ENCODE measurements at regions not wholly inside any gene's neighbourhood (a gene's known extent, or its start where the extent isn't known, plus 50 kb on each side); places are given as distances from the start of the nearest gene placed in this dataset.

GRCh38 chr15:46941241-46941640 is 776.1 kb upstream of the SEMA6D start:
- H3K9me3 Mint-ChIP-seq: no peaks in the 10 kb centered on the region
- POLR2A ChIA-PET: no interaction called here
- CTCF ChIA-PET: no interaction called here
- H3K27me3 Mint-ChIP-seq (ENCODE audit: low read depth): no peaks in the 10 kb centered on the region
- no peak overlapping the region for H3K27ac Mint-ChIP-seq
- ATAC-seq (no peak), DNase-seq (ENCODE audit: low spot score) (no peak)
- H3K36me3 Mint-ChIP-seq: no peaks in the 10 kb centered on the region
- H3K4me3 Mint-ChIP-seq: no peak overlapping the region
- no peaks in the 10 kb centered on the region for H3K4me1 Mint-ChIP-seq
- TF ChIP-seq TEAD1 (CRISPR knock-in tag; IDR thresholded peaks at IDR 0.05) (no peak), ZNF317 (CRISPR knock-in tag; IDR thresholded peaks at IDR 0.05; ENCODE audit: borderline replicate concordance, low read depth) (no peak), GRHL2 (CRISPR knock-in tag; IDR thresholded peaks at IDR 0.05; ENCODE audit: insufficient replicate concordance, severe bottlenecking) (no peak), ZNF416 (CRISPR knock-in tag; IDR thresholded peaks at IDR 0.05) (no peak), ELF4 (CRISPR knock-in tag; IDR thresholded peaks at IDR 0.05; ENCODE audit: low read depth) (no peak), MYBL2 (CRISPR knock-in tag; IDR thresholded peaks at IDR 0.05) (no peak), FOXP1 (CRISPR knock-in tag; IDR thresholded peaks at IDR 0.05; ENCODE audit: borderline replicate concordance) (no peak), ZNF396 (CRISPR knock-in tag; IDR thresholded peaks at IDR 0.05; ENCODE audit: borderline replicate concordance) (no peak), TP53 (CRISPR knock-in tag; IDR thresholded peaks at IDR 0.05) (no peak), MAX (CRISPR knock-in tag; IDR thresholded peaks at IDR 0.05) (no peak), RELA (CRISPR knock-in tag; IDR thresholded peaks at IDR 0.05; ENCODE audit: borderline replicate concordance) (no peak), SMAD3 (CRISPR knock-in tag; IDR thresholded peaks at IDR 0.05; ENCODE audit: borderline replicate concordance) (no peak)

- ChIA-PET CTCF (no interaction called here), POLR2A (no interaction called here)
- Mint-ChIP-seq H3K9me3 (peaks cover 28% of the 10 kb centered on the region), H3K4me3 (no peak overlapping the region), H3K36me3 (peaks cover 7% of the 10 kb centered on the region; the same call in 1 of the 2 replicates), H3K27ac (no peak overlapping the region), H3K27me3 (ENCODE audit: low read depth) (no peaks in the 10 kb centered on the region), H3K4me1 (peaks cover 6% of the 10 kb centered on the region; the same call in 1 of the 2 replicates)
- no peak for DNase-seq (ENCODE audit: low spot score)
- TF ChIP-seq NFE2L1 (CRISPR knock-in tag; IDR thresholded peaks at IDR 0.05): no peak
- no peak for TF ChIP-seq ZNF121 (CRISPR knock-in tag; IDR thresholded peaks at IDR 0.05)
- no peak for TF ChIP-seq ZNF281 (CRISPR knock-in tag; IDR thresholded peaks at IDR 0.05)
- TF ChIP-seq ATF2 (CRISPR knock-in tag; IDR thresholded peaks at IDR 0.05; ENCODE audit: borderline replicate concordance, low read depth): no peak
- no peak for TF ChIP-seq NR2C2 (CRISPR knock-in tag; IDR thresholded peaks at IDR 0.05)
- no peak for TF ChIP-seq ERG (CRISPR knock-in tag; IDR thresholded peaks at IDR 0.05)
- TF ChIP-seq ZSCAN18 (CRISPR knock-in tag; IDR thresholded peaks at IDR 0.05): no peak
- TF ChIP-seq E2F1 (CRISPR knock-in tag; IDR thresholded peaks at IDR 0.05): no peak
- no peak for TF ChIP-seq ATF1 (CRISPR knock-in tag; IDR thresholded peaks at IDR 0.05)
- TF ChIP-seq NFATC4 (CRISPR knock-in tag; IDR thresholded peaks at IDR 0.05): no peak
- TF ChIP-seq SP1 (CRISPR knock-in tag; conservative IDR thresholded peaks at IDR 0.05): no peak
- no peak for TF ChIP-seq USF1 (CRISPR knock-in tag; IDR thresholded peaks at IDR 0.05)
- TF ChIP-seq E2F5 (CRISPR knock-in tag; IDR thresholded peaks at IDR 0.05): no peak
- no peak for TF ChIP-seq PREB (CRISPR knock-in tag; IDR thresholded peaks at IDR 0.05; ENCODE audit: borderline replicate concordance)
- peak; percentile 46; the same call in 1 of the 2 replicates for ATAC-seq
Observed at GRCh38 chr15:46946953-46947352, 770.4 kb upstream of the SEMA6D start.

All from WTC11 (cell line).